ENCODE measurements at regions not wholly inside any gene's neighbourhood (a gene's known extent, or its start where the extent isn't known, plus 50 kb on each side); places are given as distances from the start of the nearest gene placed in this dataset.

GRCh38 chr9:80383331-80383730 lies 811.6 kb downstream of the TLE4 start:
- DNase-seq (ENCODE audit: low spot score): no peak
- H3K4me3 ChIP-seq: no peak overlapping the region
- no peaks in the 10 kb centered on the region for H3K4me1 ChIP-seq
- H3K27me3 Mint-ChIP-seq (ENCODE audit: insufficient read depth, low read depth): no peaks in the 10 kb centered on the region
- peaks cover 12% of the 10 kb centered on the region for H3K4me1 Mint-ChIP-seq
- no peaks in the 10 kb centered on the region for H3K79me2 ChIP-seq (ENCODE audit: low read depth)
- no peaks in the 10 kb centered on the region for H3K36me3 ChIP-seq
- H4K20me1 ChIP-seq (ENCODE audit: low read depth): no peaks in the 10 kb centered on the region
- no peaks in the 10 kb centered on the region for H3K36me3 Mint-ChIP-seq
- no peaks in the 10 kb centered on the region for H3K9me3 Mint-ChIP-seq
- H3K4me3 Mint-ChIP-seq: no peak overlapping the region
- H3K27me3 ChIP-seq: no peaks in the 10 kb centered on the region
- no peak for TF ChIP-seq CTCF (IDR thresholded peaks at IDR 0.05)
- TF ChIP-seq EZH2 (IDR thresholded peaks at IDR 0.05): no peak
- no peak for TF ChIP-seq EZH2phosphoT487 (IDR thresholded peaks at IDR 0.05)
- H3K9ac ChIP-seq: no peak overlapping the region
- no peak overlapping the region for H3K27ac Mint-ChIP-seq
- H3K4me2 ChIP-seq: no peak overlapping the region
- H3K27ac ChIP-seq: no peak overlapping the region
- no peak overlapping the region for H2AFZ ChIP-seq (replicated peaks)
- no peaks in the 10 kb centered on the region for H3K9me3 ChIP-seq (ENCODE audit: low read depth)
- H3F3A ChIP-seq (ENCODE audit: low read depth): no peaks in the 10 kb centered on the region

- H3K27me3 ChIP-seq: no peaks in the 10 kb centered on the region
- no peaks in the 10 kb centered on the region for H3K79me2 ChIP-seq (ENCODE audit: low read depth)
- no peak overlapping the region for H3K27ac ChIP-seq
- no peak overlapping the region for H3K4me3 ChIP-seq
- DNase-seq (ENCODE audit: low spot score): no peak
- no peaks in the 10 kb centered on the region for H3K4me1 ChIP-seq
- H4K20me1 ChIP-seq (ENCODE audit: low read depth): no peaks in the 10 kb centered on the region
- TF ChIP-seq CTCF (IDR thresholded peaks at IDR 0.05) (no peak), EZH2 (IDR thresholded peaks at IDR 0.05) (no peak), EZH2phosphoT487 (IDR thresholded peaks at IDR 0.05) (no peak)
- Mint-ChIP-seq H3K4me3 (no peak overlapping the region), H3K4me1 (peaks cover 15% of the 10 kb centered on the region), H3K9me3 (no peaks in the 10 kb centered on the region), H3K36me3 (no peaks in the 10 kb centered on the region), H3K27me3 (ENCODE audit: insufficient read depth, low read depth) (no peaks in the 10 kb centered on the region), H3K27ac (no peak overlapping the region)
- no peak overlapping the region for H3K9ac ChIP-seq
- no peaks in the 10 kb centered on the region for H3K36me3 ChIP-seq
- H2AFZ ChIP-seq (replicated peaks): no peak overlapping the region
- H3F3A ChIP-seq (ENCODE audit: low read depth): no peaks in the 10 kb centered on the region
- H3K4me2 ChIP-seq: no peak overlapping the region
- no peaks in the 10 kb centered on the region for H3K9me3 ChIP-seq (ENCODE audit: low read depth)
Observed at GRCh38 chr9:80382211-80382891, 810.6 kb downstream of the TLE4 start.

GRCh38 chr9:80380301-80380700 lies 808.5 kb downstream of the TLE4 start:
- Histone ChIP-seq H3K79me2 (ENCODE audit: low read depth) (no peaks in the 10 kb centered on the region), H2AFZ (replicated peaks) (no peak overlapping the region), H3K27ac (no peak overlapping the region), H3K27me3 (no peaks in the 10 kb centered on the region), H3F3A (ENCODE audit: low read depth) (no peaks in the 10 kb centered on the region), H3K4me3 (no peak overlapping the region), H4K20me1 (ENCODE audit: low read depth) (no peaks in the 10 kb centered on the region), H3K4me1 (no peaks in the 10 kb centered on the region), H3K36me3 (no peaks in the 10 kb centered on the region), H3K9me3 (ENCODE audit: low read depth) (no peaks in the 10 kb centered on the region), H3K9ac (no peak overlapping the region), H3K4me2 (no peak overlapping the region)
- DNase-seq (ENCODE audit: low spot score): no peak
- Mint-ChIP-seq H3K4me1 (peaks cover 25% of the 10 kb centered on the region), H3K9me3 (no peaks in the 10 kb centered on the region), H3K27me3 (ENCODE audit: insufficient read depth, low read depth) (peaks cover 2% of the 10 kb centered on the region), H3K36me3 (no peaks in the 10 kb centered on the region), H3K4me3 (no peak overlapping the region), H3K27ac (no peak overlapping the region)
- TF ChIP-seq CTCF (IDR thresholded peaks at IDR 0.05): no peak

All from neural progenitor cell (in vitro differentiated cells).